Fibroblast of skin of abdomen (primary cell): ENCODE measurements at regions not wholly inside any gene's neighbourhood (a gene's known extent, or its start where the extent isn't known, plus 50 kb on each side); places are given as distances from the start of the nearest gene placed in this dataset.

Experiments
- DNase-seq: peaks from one replicate; pipeline ENCODE4 v3.0.0-alpha.2; 2013

DNA sequence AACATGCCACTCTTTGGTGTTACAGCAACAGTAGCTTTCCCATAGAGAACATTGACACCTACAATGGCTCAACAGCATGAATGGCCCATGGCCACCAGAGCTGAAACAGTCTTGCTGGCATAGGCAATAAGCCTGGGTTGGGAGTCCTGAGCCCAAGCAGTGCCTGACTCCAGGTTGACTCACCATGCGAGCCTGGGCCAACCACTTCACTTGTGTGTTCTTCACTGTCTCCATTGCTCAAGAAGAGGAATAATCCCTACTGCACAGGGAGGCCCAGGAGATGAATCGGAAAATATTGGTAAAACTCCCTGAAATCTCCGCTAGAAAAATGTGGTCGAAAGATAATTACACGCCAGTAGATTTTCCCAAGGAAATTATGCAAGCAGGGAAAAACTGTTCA, 89.2 kb upstream of the INHBA start:
- DNase-seq, result no peak

DNA sequence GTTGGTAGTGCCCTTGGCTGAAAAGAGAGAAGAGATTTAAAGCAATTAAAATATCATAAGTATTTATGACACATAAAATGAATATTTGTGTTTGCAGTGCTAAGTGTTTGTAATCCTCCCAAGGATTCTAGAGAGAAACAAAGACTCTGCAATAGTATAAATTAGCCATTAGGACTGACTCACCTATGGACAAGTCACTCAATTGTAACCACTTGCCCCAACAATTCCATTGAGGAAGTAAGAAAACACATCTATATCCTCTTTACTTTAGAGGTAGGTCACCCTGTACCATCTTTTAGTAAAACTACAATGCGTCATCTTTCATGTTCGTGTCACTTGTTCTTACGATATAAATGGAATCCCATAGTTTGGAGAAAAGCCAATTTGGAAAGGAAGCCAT, 85.7 kb upstream of the INHBA start:
- DNase-seq, result no peak

DNA sequence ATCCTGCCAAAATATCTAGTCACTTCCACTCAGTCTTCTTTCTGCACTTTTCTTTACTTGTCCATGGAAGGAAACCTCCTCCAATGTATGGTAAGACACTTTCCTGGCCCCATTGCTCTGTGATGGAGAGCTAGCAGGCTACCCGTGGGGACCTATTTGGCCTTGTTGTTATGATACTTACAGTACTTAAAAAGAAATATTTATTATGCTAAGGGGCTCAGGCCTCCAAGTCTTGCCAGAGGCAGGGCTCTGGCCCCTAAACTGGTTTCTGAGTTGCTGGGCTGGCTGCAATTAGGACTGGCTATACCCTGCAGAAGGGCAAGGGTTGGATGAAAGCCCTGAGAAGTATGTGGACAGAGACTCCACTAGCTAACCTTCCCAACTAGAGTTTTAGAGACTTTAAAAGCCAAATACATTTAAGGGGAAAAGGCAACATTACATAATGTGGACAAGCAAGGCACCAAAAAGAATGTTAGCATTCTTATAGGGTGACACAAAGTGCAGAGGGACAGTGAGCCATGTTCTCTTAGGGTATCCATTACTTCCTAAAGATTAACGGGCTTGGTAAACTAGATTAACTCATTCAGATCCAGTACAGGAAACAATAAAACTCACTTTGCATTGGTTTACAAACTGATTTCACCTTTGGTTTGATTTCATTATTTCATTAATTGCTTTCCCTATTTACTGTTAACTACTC, 84.9 kb upstream of the INHBA start:
- DNase-seq, result no peak

DNA sequence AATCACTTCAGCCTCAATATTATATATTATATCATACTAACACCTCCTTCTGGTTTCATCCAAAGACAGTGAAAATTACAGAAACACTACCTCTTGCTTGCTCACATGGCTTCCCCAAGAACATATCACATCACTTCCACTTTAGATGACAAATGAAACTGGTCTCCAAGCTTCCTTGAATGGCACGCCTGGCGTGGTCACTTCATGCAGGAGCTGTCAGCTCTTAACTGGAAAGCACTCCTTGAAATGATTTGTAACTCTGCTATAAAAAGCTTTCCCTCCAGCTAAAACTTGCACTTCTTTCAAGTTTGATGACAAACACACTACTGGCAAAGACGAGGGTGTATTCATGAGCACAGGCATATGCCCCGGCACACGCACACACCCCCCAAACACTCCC, 84.1 kb upstream of the INHBA start:
- DNase-seq, result no peak

DNA sequence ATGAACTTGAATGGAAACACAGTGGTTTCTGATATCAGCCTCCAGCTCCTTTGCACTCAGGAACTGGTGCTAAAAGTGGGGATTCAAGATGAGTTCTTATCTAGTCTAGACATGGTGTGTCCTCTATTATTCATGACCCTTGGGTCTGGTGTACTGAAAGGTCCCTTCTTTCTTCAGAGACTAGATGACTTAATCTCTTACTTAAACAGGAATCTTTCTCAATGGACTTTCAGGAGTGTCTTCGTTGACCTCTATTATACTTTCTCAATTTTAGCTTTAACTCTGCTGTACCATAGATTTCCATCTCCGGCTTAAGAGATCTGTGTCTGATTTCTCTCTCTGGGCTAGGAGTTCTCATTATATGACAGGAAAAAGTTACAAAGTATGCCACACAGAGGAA, 83.5 kb upstream of the INHBA start:
- DNase-seq, result no peak

DNA sequence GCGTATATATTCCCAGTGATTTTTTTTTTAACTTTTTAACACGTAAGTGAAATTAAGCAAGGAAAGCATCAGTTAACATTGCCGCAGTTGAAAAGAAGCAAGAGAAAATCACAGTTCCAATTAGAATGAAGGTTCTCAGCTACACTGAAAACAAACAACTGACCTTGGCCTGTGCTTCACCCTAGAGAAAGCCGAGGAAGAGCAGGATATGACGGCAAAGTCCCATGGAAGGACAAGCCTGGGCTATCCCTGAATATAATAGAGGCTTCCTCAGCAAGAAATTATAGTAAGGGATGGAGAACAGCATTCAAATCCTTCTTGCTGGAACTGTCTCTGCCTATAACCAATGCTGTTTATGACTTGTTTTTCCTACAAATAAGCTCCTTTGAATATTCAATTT, 83.0 kb upstream of the INHBA start:
- no peak for DNase-seq

DNA sequence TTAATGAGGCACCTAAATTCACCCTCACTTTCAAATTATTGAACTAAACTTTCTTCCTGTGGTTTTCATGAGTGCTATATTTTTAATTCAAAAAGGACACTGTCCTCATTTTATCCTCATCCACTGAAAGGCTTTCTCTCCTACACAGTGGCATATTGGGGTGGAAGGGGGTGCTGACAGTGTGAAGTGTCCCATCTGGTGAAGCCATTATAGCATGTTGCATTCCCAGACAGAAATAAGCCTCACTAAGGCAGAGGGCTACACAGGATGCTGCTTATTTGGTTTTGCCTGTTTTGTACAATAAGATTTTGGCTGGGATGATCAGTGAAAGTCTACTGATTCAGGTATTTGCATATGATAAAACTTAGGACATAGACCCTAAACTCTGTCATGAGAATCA, 82.4 kb upstream of the INHBA start:
- DNase-seq, result no peak

DNA sequence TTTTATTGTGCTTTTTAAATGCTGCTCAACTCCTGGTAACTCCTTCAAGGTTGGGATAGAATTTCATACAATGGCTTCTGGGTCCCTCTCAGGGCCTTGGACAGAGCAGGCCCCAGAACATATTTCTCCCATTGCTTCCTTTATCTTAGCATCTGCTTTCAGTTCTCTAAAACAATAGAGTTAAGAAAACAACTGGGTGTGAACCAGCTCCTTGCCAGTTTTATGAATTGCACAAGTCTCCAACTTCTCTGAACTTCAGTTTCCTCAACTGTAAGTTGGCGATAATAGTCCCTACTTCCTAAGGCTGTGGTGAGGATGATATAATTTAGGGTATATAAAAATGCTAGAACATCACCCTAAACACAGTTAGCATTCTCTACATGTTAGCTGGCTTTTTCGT, 77.0 kb upstream of the INHBA start:
- DNase-seq, result no peak

DNA sequence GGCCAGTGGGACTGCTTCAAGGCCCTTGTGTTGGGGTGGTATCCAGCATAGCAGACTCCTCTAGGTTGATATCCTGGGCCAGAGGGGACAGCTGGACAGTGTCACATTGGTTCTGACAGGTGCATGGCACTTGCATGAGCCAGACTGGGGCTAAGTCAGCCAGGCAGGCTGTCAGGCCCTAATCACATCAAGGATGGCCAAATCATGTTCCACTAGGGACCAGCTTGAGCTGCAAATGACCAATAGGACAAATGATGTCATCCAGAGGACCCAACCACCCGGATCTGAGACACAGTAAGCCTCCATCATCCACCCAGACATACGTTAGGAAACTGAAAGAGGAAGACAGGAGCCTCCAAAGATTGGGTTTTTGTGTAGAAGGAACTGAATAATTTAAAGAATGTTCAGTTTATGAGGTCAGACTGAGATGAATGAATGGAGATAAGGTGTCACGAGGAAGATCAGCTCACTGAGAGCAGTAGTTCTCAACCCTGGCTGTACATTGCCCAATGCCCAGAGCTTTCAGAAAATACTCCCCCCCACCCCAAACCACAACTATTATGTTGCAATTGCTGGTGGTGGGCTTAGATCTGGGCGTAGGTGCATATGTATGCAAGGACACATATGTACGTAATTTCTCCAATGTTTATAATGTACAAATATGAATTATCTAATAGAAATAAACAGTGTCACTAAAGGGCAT, 75.2 kb upstream of the INHBA start:
- DNase-seq, result no peak

DNA sequence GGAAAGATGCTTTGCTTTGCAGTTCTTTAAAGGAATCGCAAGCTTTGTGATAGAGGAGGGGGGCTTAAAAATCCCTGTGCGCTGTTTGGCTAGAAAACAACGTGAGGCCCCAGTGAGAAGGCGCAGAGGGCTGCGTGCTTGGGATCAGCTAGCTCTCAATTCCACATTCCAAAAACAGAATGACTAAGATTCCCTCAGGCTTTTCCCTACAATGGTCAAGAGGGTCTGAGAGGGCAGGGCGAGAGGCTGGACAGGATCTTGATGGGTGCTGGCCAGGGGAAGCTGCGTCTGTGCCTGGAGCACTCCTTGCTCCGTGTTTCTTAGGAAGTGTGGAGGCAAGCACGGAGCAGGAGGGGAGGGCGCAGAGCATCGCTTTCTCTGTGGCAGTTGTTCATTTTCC, 72.1 kb upstream of the INHBA start:
- DNase-seq, result no peak

DNA sequence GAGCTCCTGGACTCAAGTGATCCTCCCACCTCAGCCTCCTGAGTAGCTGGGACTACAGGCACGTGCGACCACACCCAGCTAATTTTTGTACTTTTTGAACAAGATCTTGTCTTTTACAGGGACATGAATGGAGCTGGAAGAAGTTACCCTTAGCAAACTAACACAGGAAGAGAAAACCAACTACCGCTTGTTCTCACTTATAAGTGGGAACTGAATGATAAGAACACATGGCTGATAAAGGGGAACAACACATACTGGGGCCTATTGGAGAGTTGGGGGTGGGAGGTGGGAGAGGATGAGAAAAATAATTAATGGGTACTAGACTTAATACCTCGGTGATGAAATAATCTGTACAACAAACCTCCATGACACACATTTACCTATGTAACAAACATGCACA, 70.9 kb upstream of the INHBA start:
- DNase-seq, result no peak

DNA sequence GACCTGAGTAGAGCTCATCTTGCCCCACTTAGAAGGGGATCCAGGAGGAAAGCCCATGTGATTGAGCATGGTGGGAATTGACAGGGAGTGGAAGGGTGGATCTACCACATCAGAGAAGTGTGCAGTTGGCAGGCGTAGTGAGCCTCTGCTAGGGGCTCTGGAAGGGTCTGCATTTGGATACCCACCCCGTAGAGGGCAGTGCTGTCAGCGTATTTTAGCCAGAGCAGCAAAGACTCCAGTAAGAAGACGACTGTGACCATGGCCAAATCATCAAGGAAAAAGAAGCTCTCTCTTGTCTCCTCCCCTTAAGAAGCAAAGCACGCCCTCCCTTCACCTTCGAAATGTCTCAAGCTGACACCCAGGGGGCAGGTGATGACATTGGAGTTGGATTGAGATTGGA, 68.8 kb upstream of the INHBA start:
- DNase-seq, result no peak

DNA sequence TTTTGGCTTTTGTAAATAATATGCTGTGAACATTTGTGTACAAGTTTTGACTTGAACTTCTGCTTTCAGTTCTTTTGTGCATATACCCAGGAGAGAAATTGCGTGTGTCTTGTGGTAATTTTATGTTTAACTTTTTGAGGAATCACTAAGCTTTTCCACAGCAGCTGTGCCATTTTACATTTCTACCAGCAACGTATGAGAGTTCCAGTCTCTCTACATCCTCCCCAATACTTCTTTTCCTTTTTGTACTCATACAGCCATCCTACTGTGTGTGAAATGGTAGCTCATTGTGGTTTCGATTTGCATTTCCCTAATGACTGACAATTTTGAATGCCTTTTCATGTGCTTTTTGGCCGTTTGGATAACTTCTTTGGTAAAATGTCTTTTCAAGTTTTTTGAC, 66.3 kb upstream of the INHBA start:
- no peak for DNase-seq

DNA sequence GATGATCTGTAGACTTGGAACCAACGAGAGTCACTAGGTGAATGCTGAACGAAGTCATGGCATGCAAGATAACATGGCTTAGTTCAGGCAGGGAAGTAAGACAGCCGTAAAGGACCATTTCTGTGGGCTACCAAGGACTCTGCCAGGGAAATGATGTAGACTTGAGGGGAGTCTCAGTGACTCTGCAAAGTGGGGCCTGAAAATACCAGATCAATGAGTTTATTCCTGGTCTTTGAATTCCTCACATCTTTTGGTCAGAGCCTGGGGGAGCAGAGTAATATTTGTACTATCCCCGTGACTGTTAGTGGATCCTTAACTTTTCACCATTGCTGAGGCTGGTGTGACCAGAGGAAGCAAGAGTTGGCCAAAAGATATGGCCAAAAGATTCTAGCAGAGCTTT, 60.7 kb upstream of the INHBA start:
- DNase-seq, result peak; percentile 31

DNA sequence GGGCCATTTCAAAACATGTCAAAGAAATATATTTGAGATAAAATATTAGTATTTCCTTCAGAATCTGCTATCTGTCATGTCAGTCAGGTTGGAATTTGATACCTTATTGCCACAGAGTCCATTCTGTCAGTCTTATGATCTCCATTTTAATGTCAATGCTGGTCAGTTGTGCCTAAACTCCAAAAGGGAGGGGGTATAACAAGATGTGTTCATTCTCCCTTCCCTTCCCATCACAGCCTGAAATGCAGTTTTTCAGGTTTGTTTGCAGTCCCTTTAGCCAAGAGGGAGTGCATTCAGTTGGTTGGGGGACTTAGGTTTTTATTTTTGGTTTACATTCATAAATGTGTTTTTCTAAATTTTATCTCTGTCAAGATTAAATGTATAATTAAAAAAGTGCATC, 59.8 kb upstream of the INHBA start:
- no peak for DNase-seq

DNA sequence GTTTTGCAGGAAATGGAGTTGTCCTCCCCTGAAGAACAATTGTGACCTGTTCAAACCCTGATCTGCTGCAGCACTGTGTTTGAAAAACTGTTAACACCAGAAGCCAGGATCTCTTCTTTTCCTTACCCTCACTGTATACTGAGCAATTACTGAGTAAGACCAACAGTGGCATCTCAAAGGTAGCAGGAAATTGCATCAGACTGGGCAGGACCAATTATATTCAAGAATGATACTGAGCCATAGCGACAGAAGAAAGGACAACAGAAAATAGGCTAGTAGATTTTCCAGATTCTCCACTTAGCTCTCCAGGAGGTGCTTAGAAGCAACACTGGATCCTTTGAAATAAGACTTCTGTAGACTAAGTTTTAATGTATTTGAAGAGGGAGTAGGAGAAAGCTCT, 57.4 kb upstream of the INHBA start:
- peak; percentile 16 for DNase-seq

DNA sequence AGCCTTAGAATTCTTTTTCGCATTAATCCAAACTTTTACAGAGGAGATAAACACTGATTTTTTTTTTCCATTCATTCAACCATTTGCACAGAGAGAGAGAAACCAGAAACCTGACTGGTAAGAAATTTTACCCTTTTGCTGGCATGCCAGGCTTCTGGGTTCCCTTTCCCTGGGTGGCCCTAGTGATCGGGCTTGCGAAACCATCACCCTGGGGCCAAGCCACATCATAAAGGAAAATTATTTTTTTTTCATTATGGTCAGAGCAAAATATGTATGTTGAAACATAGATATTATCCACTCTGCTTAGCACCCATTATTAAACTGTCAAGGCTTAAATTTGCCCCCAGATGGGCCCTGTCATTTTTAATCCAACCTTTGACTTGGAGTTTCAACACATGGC, 55.4 kb upstream of the INHBA start:
- DNase-seq, result no peak

DNA sequence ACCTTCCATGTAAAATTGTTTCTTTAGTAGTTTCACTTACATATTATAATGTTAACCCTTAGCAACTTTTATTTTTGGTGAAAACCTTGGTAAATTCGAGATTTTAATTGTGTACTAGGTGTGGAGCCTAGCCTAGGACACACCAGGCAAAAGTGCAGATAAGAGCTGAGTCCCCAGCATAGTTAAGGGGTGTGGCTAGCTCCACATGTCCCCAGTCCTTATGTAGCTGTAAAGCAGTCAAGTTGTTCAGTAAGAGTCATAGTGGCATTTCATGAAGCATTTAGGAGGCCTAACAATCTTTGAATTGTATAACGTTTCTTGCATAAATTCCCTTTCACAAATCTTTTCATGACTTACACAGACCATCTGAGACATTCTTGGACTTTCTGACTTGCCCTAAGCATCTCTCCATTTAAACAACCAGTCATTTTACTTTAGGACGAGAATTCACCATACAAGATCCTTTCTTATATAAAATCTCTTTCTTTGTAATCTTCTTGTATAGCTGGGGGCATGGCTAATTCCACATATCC, 53.8 kb upstream of the INHBA start:
- no peak for DNase-seq

DNA sequence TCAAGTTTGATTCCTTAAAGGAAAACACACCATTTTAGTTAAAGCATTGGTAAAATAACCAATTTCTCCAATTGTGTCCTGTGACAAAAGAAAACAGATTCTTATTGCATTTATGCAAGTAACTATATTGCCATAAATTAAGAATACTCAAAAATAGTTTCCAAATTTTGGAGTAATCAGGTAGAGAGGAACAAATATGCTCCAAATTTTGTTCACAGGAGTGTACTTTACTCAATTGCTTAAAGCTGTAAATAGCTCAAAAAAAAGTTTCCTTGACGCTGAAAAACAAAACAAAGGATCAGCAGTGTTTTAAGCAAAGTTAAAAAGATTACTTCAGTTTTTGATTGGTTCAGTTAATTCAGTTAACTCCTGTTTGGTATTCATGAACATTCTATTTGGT, 52.2 kb upstream of the INHBA start:
- DNase-seq, result no peak

DNA sequence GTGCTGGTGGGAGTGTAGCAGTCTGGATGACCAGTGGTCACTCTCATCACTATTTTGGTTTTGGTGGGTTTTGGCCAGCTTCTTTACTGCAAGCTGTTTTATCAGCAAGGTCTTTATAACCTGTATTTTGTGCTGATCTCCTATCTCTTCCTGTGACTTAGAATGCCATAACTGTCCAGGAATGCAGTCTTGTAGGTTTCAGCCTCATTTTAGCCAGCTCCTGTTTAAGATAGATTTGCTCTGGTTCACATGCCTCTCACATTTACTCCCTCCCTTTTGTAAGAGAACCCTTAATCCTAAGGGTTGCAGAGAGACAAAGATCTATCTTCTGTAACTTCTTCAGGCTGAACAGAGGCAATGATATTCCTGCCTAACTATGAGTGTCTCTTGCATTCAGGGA, 51.2 kb upstream of the INHBA start:
- no peak for DNase-seq
